ENCODE measurements at regions not wholly inside any gene's neighbourhood (a gene's known extent, or its start where the extent isn't known, plus 50 kb on each side); places are given as distances from the start of the nearest gene placed in this dataset.

- TF ChIP-seq CTCF (IDR thresholded peaks at IDR 0.05), result no peak
- TF ChIP-seq POLR2AphosphoS5 (IDR thresholded peaks at IDR 0.05), result no peak
These were observed 72.2 kb upstream of the C1orf87 start for GRCh38 chr1:60145771-60146170.

Data from breast epithelium (tissue), 3 donors.